Body of pancreas (tissue), 4 donors: ENCODE measurements at regions not wholly inside any gene's neighbourhood (a gene's known extent, or its start where the extent isn't known, plus 50 kb on each side); places are given as distances from the start of the nearest gene placed in this dataset.

Source experiments
- POLR2A ChIP-seq, 3 donors: fragments of 450-650 bp; IDR thresholded peaks; one replicate each; pipeline ENCODE4 v1.6.1; 2016; ENCODE audit warnings: antibody characterized with exemption in 3 of 3, mild to moderate bottlenecking in 2 of 3
- TF ChIP-seq, protein P1 (sequence below), 7 experiments: fragments of 450-650 bp in 4 of 7; fragments of 200-600 bp in 3 of 7; sonication (generic) in 3 of 7; IDR thresholded peaks; one replicate each; pipeline ENCODE4 v1.5.1; 2016 to 2019; ENCODE audit warnings: antibody characterized with exemption in 7 of 7

DNA sequence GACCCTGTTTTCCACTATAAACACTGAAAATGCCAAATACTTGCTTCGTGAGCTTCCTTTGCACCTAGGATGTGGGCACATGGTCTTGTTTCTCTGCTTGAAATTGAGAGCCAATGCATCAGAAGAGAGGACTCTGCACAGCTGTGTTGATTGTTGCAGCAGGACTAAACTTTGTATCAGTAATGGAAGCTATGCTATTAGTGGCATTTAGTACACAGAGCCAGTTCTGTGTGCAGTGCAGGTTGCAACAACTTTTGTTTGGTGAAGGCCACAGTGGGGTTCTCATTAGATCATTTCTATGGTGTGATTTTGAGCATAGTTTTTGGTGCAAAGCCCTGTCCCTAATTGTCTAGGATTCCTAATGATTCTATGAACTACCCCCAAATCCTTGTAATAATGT, 54.4 kb upstream of the ANKRD17 start:
- TF ChIP-seq, protein P1, sequence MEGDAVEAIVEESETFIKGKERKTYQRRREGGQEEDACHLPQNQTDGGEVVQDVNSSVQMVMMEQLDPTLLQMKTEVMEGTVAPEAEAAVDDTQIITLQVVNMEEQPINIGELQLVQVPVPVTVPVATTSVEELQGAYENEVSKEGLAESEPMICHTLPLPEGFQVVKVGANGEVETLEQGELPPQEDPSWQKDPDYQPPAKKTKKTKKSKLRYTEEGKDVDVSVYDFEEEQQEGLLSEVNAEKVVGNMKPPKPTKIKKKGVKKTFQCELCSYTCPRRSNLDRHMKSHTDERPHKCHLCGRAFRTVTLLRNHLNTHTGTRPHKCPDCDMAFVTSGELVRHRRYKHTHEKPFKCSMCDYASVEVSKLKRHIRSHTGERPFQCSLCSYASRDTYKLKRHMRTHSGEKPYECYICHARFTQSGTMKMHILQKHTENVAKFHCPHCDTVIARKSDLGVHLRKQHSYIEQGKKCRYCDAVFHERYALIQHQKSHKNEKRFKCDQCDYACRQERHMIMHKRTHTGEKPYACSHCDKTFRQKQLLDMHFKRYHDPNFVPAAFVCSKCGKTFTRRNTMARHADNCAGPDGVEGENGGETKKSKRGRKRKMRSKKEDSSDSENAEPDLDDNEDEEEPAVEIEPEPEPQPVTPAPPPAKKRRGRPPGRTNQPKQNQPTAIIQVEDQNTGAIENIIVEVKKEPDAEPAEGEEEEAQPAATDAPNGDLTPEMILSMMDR (IDR thresholded peaks at IDR 0.05), result no peak
- no peak for TF ChIP-seq POLR2A (IDR thresholded peaks at IDR 0.05)
